Right kidney (tissue), 1 donor: ENCODE measurements at regions not wholly inside any gene's neighbourhood (a gene's known extent, or its start where the extent isn't known, plus 50 kb on each side); places are given as distances from the start of the nearest gene placed in this dataset.

Experiments
- DNase-seq: peaks from one replicate; pipeline ENCODE4 v3.0.0-alpha.2; 2016

- peak; percentile 72 for DNase-seq
Measured at GRCh38 chr12:65556676-65557437, 267.4 kb upstream of the HMGA2 start.

GRCh38 chr12:65557438-65558181 lies 266.7 kb upstream of the HMGA2 start:
- DNase-seq, result no peak

GRCh38 chr12:65560286-65560685 lies 264.0 kb upstream of the HMGA2 start:
- DNase-seq, result no peak

GRCh38 chr12:65561798-65562382 lies 262.4 kb upstream of the HMGA2 start:
- DNase-seq, result no peak

GRCh38 chr12:65565601-65566560 lies 258.4 kb upstream of the HMGA2 start:
- no peak for DNase-seq

- no peak for DNase-seq
Measured at GRCh38 chr12:65566751-65567150, 257.5 kb upstream of the HMGA2 start.

- no peak for DNase-seq
Measured at GRCh38 chr12:65567820-65568219, 256.5 kb upstream of the HMGA2 start.

- no peak for DNase-seq
Measured at GRCh38 chr12:65568517-65568916, 255.8 kb upstream of the HMGA2 start.

GRCh38 chr12:65570451-65571130 lies 253.7 kb upstream of the HMGA2 start:
- DNase-seq, result no peak

- no peak for DNase-seq
Measured at GRCh38 chr12:65574867-65575266, 249.4 kb upstream of the HMGA2 start.

GRCh38 chr12:65584016-65584415 lies 240.3 kb upstream of the HMGA2 start:
- no peak for DNase-seq

- no peak for DNase-seq
Measured at GRCh38 chr12:65585648-65586602, 238.4 kb upstream of the HMGA2 start.

- no peak for DNase-seq
Measured at GRCh38 chr12:65586796-65587195, 237.5 kb upstream of the HMGA2 start.

- DNase-seq, result no peak
Measured at GRCh38 chr12:65590318-65590717, 234.0 kb upstream of the HMGA2 start.

GRCh38 chr12:65592416-65592815 lies 231.9 kb upstream of the HMGA2 start:
- DNase-seq, result no peak

GRCh38 chr12:65593239-65593701 lies 231.0 kb upstream of the HMGA2 start:
- DNase-seq, result no peak

GRCh38 chr12:65594409-65594808 lies 229.9 kb upstream of the HMGA2 start:
- DNase-seq, result no peak

GRCh38 chr12:65595016-65595560 lies 229.2 kb upstream of the HMGA2 start:
- DNase-seq, result no peak

- no peak for DNase-seq
Measured at GRCh38 chr12:65596514-65597091, 227.7 kb upstream of the HMGA2 start.

GRCh38 chr12:65597527-65597926 lies 226.8 kb upstream of the HMGA2 start:
- no peak for DNase-seq
